Neural cell (in vitro differentiated cells): ENCODE measurements at regions not wholly inside any gene's neighbourhood (a gene's known extent, or its start where the extent isn't known, plus 50 kb on each side); places are given as distances from the start of the nearest gene placed in this dataset.

ENCODE experiments used
- H2AFZ ChIP-seq: fragments of 200-600, 300-800 bp; sonication (generic), shearing (Covaris generic); 2 replicates; pipeline ENCODE4 v1.6.0; 2014; ENCODE audit warnings: low read depth, mild to moderate bottlenecking, antibody characterized with exemption, low read length, moderate library complexity
- H3F3A ChIP-seq: fragments of 200-600 bp; shearing (Covaris generic); 2 replicates; pipeline ENCODE4 v1.6.1; 2016; ENCODE audit warnings: mild to moderate bottlenecking, moderate library complexity, mixed read lengths, antibody characterized with exemption, low read length; ENCODE audit not compliant: insufficient read depth, poor library complexity, severe bottlenecking
- H3K27ac ChIP-seq: fragments of 200-600, 300-800 bp; sonication (generic), shearing (Covaris generic); 2 replicates; pipeline ENCODE4 v1.5.1; 2014; ENCODE audit warnings: mild to moderate bottlenecking, low read length, moderate library complexity
- H3K27me3 ChIP-seq: fragments of 300-800, 200-600 bp; sonication (generic), shearing (Covaris generic); 2 replicates; pipeline ENCODE4 v1.6.0; 2014; ENCODE audit warnings: mild to moderate bottlenecking, low read depth, low read length, moderate library complexity; ENCODE audit not compliant: insufficient read depth
- H3K36me3 ChIP-seq: fragments of 300-800, 200-600 bp; sonication (generic), shearing (Covaris generic); 2 replicates; pipeline ENCODE4 v1.5.1; 2014; ENCODE audit warnings: mild to moderate bottlenecking, antibody characterized with exemption, low read length, moderate library complexity; ENCODE audit not compliant: insufficient read depth
- H3K4me2 ChIP-seq: fragments of 300-800, 200-600 bp; sonication (generic), shearing (Covaris generic); 2 replicates; pipeline ENCODE4 v1.6.0; 2014; ENCODE audit warnings: mild to moderate bottlenecking, low read length
- H3K4me3 ChIP-seq: fragments of 300-800, 200-600 bp; sonication (generic), shearing (Covaris generic); 2 replicates; pipeline ENCODE4 v1.5.1; 2014; ENCODE audit warnings: mild to moderate bottlenecking, low read length, moderate library complexity
- H3K79me2 ChIP-seq: fragments of 200-600 bp; shearing (Covaris generic); replicated peaks from 2 replicates; pipeline ENCODE4 v1.6.0; 2014; ENCODE audit warnings: mild to moderate bottlenecking, low read length, moderate library complexity; ENCODE audit not compliant: insufficient read depth
- H3K9ac ChIP-seq: fragments of 300-800, 200-600 bp; sonication (generic), shearing (Covaris generic); 2 replicates; pipeline ENCODE4 v1.6.1; 2016; ENCODE audit warnings: mild to moderate bottlenecking, low read length, mixed read lengths
- H3K9me2 ChIP-seq: fragments of 200-600 bp; shearing (Covaris generic); 2 replicates; pipeline ENCODE4 v1.6.1; 2016; ENCODE audit warnings: mild to moderate bottlenecking, low read length, mixed read lengths; ENCODE audit not compliant: insufficient read depth
- H3K9me3 ChIP-seq: fragments of 200-600, 300-800 bp; sonication (generic), shearing (Covaris generic); 2 replicates; pipeline ENCODE4 v1.6.1; 2016; ENCODE audit warnings: mild to moderate bottlenecking, mixed run types, low read length, moderate library complexity, mixed read lengths
- H4K20me1 ChIP-seq: fragments of 200-600 bp; shearing (Covaris generic); 2 replicates; pipeline ENCODE4 v1.6.1; 2016; ENCODE audit warnings: mild to moderate bottlenecking, mixed run types; ENCODE audit not compliant: insufficient read depth
- EP300 ChIP-seq: fragments of 450-650 bp; conservative IDR thresholded peaks from 2 replicates; pipeline ENCODE4 v1.6.1; 2014; ENCODE audit warnings: antibody characterized with exemption, mild to moderate bottlenecking, moderate library complexity; ENCODE audit not compliant: poor library complexity, severe bottlenecking
- EZH2 ChIP-seq: fragments of 200-600, 300-800 bp; shearing (Covaris generic), sonication (generic); IDR thresholded peaks from 2 replicates; pipeline ENCODE4 v1.6.1; 2014; ENCODE audit warnings: antibody characterized with exemption, low read length, borderline replicate concordance, mild to moderate bottlenecking; ENCODE audit not compliant: insufficient read depth, poor library complexity, severe bottlenecking
- MXI1 ChIP-seq: fragments of 450-650 bp; conservative IDR thresholded peaks from 2 replicates; pipeline ENCODE4 v1.6.1; 2014; ENCODE audit warnings: antibody characterized with exemption, mild to moderate bottlenecking; ENCODE audit not compliant: poor library complexity, severe bottlenecking
- POLR2AphosphoS5 ChIP-seq: IDR thresholded peaks from 2 replicates; pipeline ENCODE4 v1.6.1; 2012
- RAD21 ChIP-seq: fragments of 450-650 bp; conservative IDR thresholded peaks from 2 replicates; pipeline ENCODE4 v1.6.1; 2014; ENCODE audit warnings: antibody characterized with exemption, mild to moderate bottlenecking, moderate library complexity
- SMC3 ChIP-seq: fragments of 450-650 bp; conservative IDR thresholded peaks from 2 replicates; pipeline ENCODE4 v1.6.1; 2014; ENCODE audit warnings: antibody characterized with exemption, mild to moderate bottlenecking, moderate library complexity; ENCODE audit not compliant: poor library complexity
- TAF1 ChIP-seq: IDR thresholded peaks from 2 replicates; pipeline ENCODE4 v1.6.1; 2012; ENCODE audit warnings: low read depth
- TF ChIP-seq, protein P1 (sequence below): fragments of 450-650 bp; IDR thresholded peaks from 2 replicates; pipeline ENCODE4 v1.5.1; 2014; ENCODE audit warnings: antibody characterized with exemption, mild to moderate bottlenecking, moderate library complexity; ENCODE audit not compliant: poor library complexity, severe bottlenecking
- TF ChIP-seq, protein P2 (sequence below): IDR thresholded peaks from 2 replicates; pipeline ENCODE4 v1.6.1; 2012; ENCODE audit warnings: borderline replicate concordance

- Histone ChIP-seq H3K4me3 (no peak overlapping the region), H3K4me2 (no peak overlapping the region), H3K27me3 (no peaks in the 10 kb centered on the region), H3K79me2 (no peaks in the 10 kb centered on the region), H3K9ac (no peak overlapping the region), H4K20me1 (no peaks in the 10 kb centered on the region), H3F3A (peaks cover 2% of the 10 kb centered on the region), H3K27ac (no peak overlapping the region), H3K9me2 (no peaks in the 10 kb centered on the region), H3K36me3 (no peaks in the 10 kb centered on the region), H3K9me3 (no peaks in the 10 kb centered on the region), H2AFZ (no peak overlapping the region)
- no peak for TF ChIP-seq EP300
- TF ChIP-seq MXI1 = no peak
- TF ChIP-seq EZH2 = no peak
- no peak for TF ChIP-seq SMC3
- no peak for TF ChIP-seq RAD21
- TF ChIP-seq, protein P1, sequence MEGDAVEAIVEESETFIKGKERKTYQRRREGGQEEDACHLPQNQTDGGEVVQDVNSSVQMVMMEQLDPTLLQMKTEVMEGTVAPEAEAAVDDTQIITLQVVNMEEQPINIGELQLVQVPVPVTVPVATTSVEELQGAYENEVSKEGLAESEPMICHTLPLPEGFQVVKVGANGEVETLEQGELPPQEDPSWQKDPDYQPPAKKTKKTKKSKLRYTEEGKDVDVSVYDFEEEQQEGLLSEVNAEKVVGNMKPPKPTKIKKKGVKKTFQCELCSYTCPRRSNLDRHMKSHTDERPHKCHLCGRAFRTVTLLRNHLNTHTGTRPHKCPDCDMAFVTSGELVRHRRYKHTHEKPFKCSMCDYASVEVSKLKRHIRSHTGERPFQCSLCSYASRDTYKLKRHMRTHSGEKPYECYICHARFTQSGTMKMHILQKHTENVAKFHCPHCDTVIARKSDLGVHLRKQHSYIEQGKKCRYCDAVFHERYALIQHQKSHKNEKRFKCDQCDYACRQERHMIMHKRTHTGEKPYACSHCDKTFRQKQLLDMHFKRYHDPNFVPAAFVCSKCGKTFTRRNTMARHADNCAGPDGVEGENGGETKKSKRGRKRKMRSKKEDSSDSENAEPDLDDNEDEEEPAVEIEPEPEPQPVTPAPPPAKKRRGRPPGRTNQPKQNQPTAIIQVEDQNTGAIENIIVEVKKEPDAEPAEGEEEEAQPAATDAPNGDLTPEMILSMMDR = no peak
- no peak for TF ChIP-seq POLR2AphosphoS5
- TF ChIP-seq, protein P2, sequence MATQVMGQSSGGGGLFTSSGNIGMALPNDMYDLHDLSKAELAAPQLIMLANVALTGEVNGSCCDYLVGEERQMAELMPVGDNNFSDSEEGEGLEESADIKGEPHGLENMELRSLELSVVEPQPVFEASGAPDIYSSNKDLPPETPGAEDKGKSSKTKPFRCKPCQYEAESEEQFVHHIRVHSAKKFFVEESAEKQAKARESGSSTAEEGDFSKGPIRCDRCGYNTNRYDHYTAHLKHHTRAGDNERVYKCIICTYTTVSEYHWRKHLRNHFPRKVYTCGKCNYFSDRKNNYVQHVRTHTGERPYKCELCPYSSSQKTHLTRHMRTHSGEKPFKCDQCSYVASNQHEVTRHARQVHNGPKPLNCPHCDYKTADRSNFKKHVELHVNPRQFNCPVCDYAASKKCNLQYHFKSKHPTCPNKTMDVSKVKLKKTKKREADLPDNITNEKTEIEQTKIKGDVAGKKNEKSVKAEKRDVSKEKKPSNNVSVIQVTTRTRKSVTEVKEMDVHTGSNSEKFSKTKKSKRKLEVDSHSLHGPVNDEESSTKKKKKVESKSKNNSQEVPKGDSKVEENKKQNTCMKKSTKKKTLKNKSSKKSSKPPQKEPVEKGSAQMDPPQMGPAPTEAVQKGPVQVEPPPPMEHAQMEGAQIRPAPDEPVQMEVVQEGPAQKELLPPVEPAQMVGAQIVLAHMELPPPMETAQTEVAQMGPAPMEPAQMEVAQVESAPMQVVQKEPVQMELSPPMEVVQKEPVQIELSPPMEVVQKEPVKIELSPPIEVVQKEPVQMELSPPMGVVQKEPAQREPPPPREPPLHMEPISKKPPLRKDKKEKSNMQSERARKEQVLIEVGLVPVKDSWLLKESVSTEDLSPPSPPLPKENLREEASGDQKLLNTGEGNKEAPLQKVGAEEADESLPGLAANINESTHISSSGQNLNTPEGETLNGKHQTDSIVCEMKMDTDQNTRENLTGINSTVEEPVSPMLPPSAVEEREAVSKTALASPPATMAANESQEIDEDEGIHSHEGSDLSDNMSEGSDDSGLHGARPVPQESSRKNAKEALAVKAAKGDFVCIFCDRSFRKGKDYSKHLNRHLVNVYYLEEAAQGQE = no peak
- TF ChIP-seq TAF1 = no peak
These were observed 91.2 kb upstream of the ANO4 start for GRCh38 chr12:100703337-100703736.

DNA sequence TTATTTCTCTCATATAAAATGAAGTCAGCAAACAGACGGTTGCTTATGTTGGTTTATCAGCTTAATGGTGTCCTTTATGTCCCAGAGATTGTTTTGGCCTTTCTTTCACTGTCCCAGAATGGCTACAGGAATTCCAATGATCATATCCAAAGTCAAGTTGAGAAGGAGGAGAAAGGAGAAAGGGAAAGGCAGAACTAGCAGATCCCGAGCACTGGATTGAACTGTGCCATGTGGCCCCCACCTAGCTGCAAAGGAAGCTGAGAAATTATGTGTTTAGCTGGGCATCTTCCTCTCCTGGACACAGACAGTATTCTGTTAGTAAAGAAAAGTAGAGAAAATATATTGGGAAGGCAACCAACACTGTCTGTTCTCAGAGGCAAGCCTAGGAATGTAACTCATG lies 90.7 kb upstream of the ANO4 start:
- no peaks in the 10 kb centered on the region for H3K36me3 ChIP-seq
- H3K4me3 ChIP-seq = no peak overlapping the region
- H3K27me3 ChIP-seq = no peaks in the 10 kb centered on the region
- no peak for TF ChIP-seq RAD21
- no peak for TF ChIP-seq SMC3
- no peak for TF ChIP-seq POLR2AphosphoS5
- no peak for TF ChIP-seq EP300
- TF ChIP-seq EZH2 = no peak
- TF ChIP-seq, protein P1 = no peak
- no peak for TF ChIP-seq MXI1
- no peak for TF ChIP-seq TAF1
- TF ChIP-seq, protein P2 = no peak
- no peak overlapping the region for H2AFZ ChIP-seq
- no peaks in the 10 kb centered on the region for H3K9me2 ChIP-seq
- H3F3A ChIP-seq = peaks cover 2% of the 10 kb centered on the region
- H3K9ac ChIP-seq = no peak overlapping the region
- H3K27ac ChIP-seq = no peak overlapping the region
- no peaks in the 10 kb centered on the region for H4K20me1 ChIP-seq
- no peak overlapping the region for H3K4me2 ChIP-seq
- H3K9me3 ChIP-seq = no peaks in the 10 kb centered on the region
- H3K79me2 ChIP-seq = no peaks in the 10 kb centered on the region
